WTC11 (cell line): ENCODE measurements at regions not wholly inside any gene's neighbourhood (a gene's known extent, or its start where the extent isn't known, plus 50 kb on each side); places are given as distances from the start of the nearest gene placed in this dataset.

Experiments used
- ATAC-seq: fragments of 200-7000 bp; cut with Tn5 transposase; 2 replicates; pipeline ENCODE4 v1.10.0; 2021; ENCODE audit warnings: mild to moderate bottlenecking, moderate library complexity
- CTCF ChIA-PET: fragments of 300-600 bp; sonication (Branson Sonifier 250); formaldehyde crosslinking; loops from one replicate; lab custom pipeline; 2021; ENCODE audit warnings: antibody characterized with exemption; lab: Charles Lee
- POLR2A ChIA-PET: fragments of 350-600 bp; sonication (Branson Sonifier 250); formaldehyde crosslinking; loops from one replicate; lab custom pipeline; 2021; ENCODE audit warnings: antibody characterized with exemption; lab: Charles Lee
- DNase-seq: peaks from one replicate; pipeline ENCODE4 v3.0.0; 2021; ENCODE audit warnings: low spot score
- H3K27ac Mint-ChIP-seq: 2 replicates; pipeline ENCODE4 v1.8.0; 2021; ENCODE audit warnings: mixed read lengths
- H3K27me3 Mint-ChIP-seq: 2 replicates; pipeline ENCODE4 v1.8.0; 2021; ENCODE audit warnings: low read depth, mild to moderate bottlenecking, moderate library complexity, mixed read lengths
- H3K36me3 Mint-ChIP-seq: 2 replicates; pipeline ENCODE4 v1.8.0; 2021; ENCODE audit warnings: mixed read lengths
- H3K4me1 Mint-ChIP-seq: 2 replicates; pipeline ENCODE4 v1.8.0; 2022; ENCODE audit warnings: mixed read lengths
- H3K4me3 Mint-ChIP-seq: 2 replicates; pipeline ENCODE4 v1.8.0; 2021; ENCODE audit warnings: mild to moderate bottlenecking, moderate library complexity, mixed read lengths
- H3K9me3 Mint-ChIP-seq: 2 replicates; pipeline ENCODE4 v1.8.0; 2021; ENCODE audit warnings: mixed read lengths
- AR ChIP-seq: fragments of 250-450 bp; sonication (Bioruptor Pico); IDR thresholded peaks from 2 replicates; pipeline ENCODE4 v1.9.0; 2021; ENCODE audit warnings: mild to moderate bottlenecking
- ARID4B ChIP-seq: sonication (generic); formaldehyde crosslinking; IDR thresholded peaks from 2 replicates; pipeline ENCODE4 v1.8.0; 2023; ENCODE audit warnings: missing genetic modification reagents, mild to moderate bottlenecking, borderline replicate concordance
- ATF6 ChIP-seq: sonication (generic); formaldehyde crosslinking; IDR thresholded peaks from 2 replicates; pipeline ENCODE4 v1.8.1; 2023; ENCODE audit warnings: mild to moderate bottlenecking, missing genetic modification reagents
- CDX4 ChIP-seq: fragments of 250-450 bp; sonication (Bioruptor Pico); IDR thresholded peaks from 2 replicates; pipeline ENCODE4 v1.9.0; 2021; ENCODE audit warnings: moderate library complexity, mild to moderate bottlenecking, inconsistent platforms, borderline replicate concordance
- IRF2 ChIP-seq: sonication (generic); formaldehyde crosslinking; IDR thresholded peaks from 2 replicates; pipeline ENCODE4 v1.8.0; 2022; ENCODE audit warnings: low read depth, missing genetic modification reagents, borderline replicate concordance
- JUN ChIP-seq: sonication (generic); formaldehyde crosslinking; IDR thresholded peaks from 2 replicates; pipeline ENCODE4 v1.8.0; 2023; ENCODE audit warnings: mild to moderate bottlenecking, missing genetic modification reagents
- NR2C2 ChIP-seq: sonication (generic); formaldehyde crosslinking; IDR thresholded peaks from 2 replicates; pipeline ENCODE4 v1.8.0; 2022; ENCODE audit warnings: mild to moderate bottlenecking, missing genetic modification reagents
- PREB ChIP-seq: sonication (generic); formaldehyde crosslinking; IDR thresholded peaks from 2 replicates; pipeline ENCODE4 v1.8.1; 2022; ENCODE audit warnings: mild to moderate bottlenecking, missing genetic modification reagents, moderate library complexity, borderline replicate concordance
- PRRX2 ChIP-seq: fragments of 250-450 bp; sonication (Bioruptor Pico); IDR thresholded peaks from 2 replicates; pipeline ENCODE4 v1.8.0; 2021; ENCODE audit warnings: mild to moderate bottlenecking
- RORB ChIP-seq: fragments of 250-450 bp; sonication (Bioruptor Pico); IDR thresholded peaks from 2 replicates; pipeline ENCODE4 v1.9.0; 2021; ENCODE audit warnings: mild to moderate bottlenecking
- SOX15 ChIP-seq: fragments of 250-450 bp; sonication (Bioruptor Pico); IDR thresholded peaks from 2 replicates; pipeline ENCODE4 v1.9.0; 2021; ENCODE audit warnings: mild to moderate bottlenecking
- SP1 ChIP-seq: sonication (generic); formaldehyde crosslinking; conservative IDR thresholded peaks from 2 replicates; pipeline ENCODE4 v1.8.1; 2022; ENCODE audit warnings: missing genetic modification reagents
- ZBTB21 ChIP-seq: sonication (generic); formaldehyde crosslinking; IDR thresholded peaks from 2 replicates; pipeline ENCODE4 v1.8.1; 2023; ENCODE audit warnings: mild to moderate bottlenecking, missing genetic modification reagents, borderline replicate concordance
- ZNF138 ChIP-seq: sonication (generic); formaldehyde crosslinking; conservative IDR thresholded peaks from 2 replicates; pipeline ENCODE4 v1.8.1; 2022; ENCODE audit warnings: mild to moderate bottlenecking, moderate library complexity, missing genetic modification reagents
- ZNF396 ChIP-seq: fragments of 250-450 bp; sonication (Bioruptor Pico); IDR thresholded peaks from 2 replicates; pipeline ENCODE4 v1.8.0; 2021; ENCODE audit warnings: mild to moderate bottlenecking, moderate library complexity, borderline replicate concordance
- ZNF512 ChIP-seq: sonication (generic); formaldehyde crosslinking; IDR thresholded peaks from 2 replicates; pipeline ENCODE4 v1.8.1; 2022; ENCODE audit warnings: missing genetic modification reagents, borderline replicate concordance
- ZNF532 ChIP-seq: fragments of 250-450 bp; sonication (Bioruptor Pico); IDR thresholded peaks from 2 replicates; pipeline ENCODE4 v1.9.0; 2021; ENCODE audit warnings: mild to moderate bottlenecking, borderline replicate concordance

GRCh38 chr10:62540389-62540788 lies 166.2 kb downstream of the ZNF365 start (continued):
- TF ChIP-seq PREB (CRISPR knock-in tag) (no peak), IRF2 (CRISPR knock-in tag) (no peak), ZNF512 (no peak), NR2C2 (CRISPR knock-in tag) (no peak), ZNF396 (CRISPR knock-in tag) (no peak), ZBTB21 (CRISPR knock-in tag) (no peak)

- DNase-seq, result no peak
- Mint-ChIP-seq H3K36me3 (no peaks in the 10 kb centered on the region), H3K9me3 (peaks cover 7% of the 10 kb centered on the region), H3K4me1 (no peaks in the 10 kb centered on the region), H3K27me3 (no peaks in the 10 kb centered on the region), H3K4me3 (no peak overlapping the region), H3K27ac (no peak overlapping the region)
- ATAC-seq, result no peak
- ChIA-PET CTCF (no interaction called here), POLR2A (no interaction called here)
- no peak for TF ChIP-seq SP1 (CRISPR knock-in tag)
- TF ChIP-seq RORB (CRISPR knock-in tag), result no peak
- TF ChIP-seq IRF2 (CRISPR knock-in tag), result no peak
- no peak for TF ChIP-seq ARID4B
- no peak for TF ChIP-seq SOX15 (CRISPR knock-in tag)
- TF ChIP-seq ZNF138 (CRISPR knock-in tag), result no peak
- TF ChIP-seq ZNF532, result no peak
- TF ChIP-seq JUN, result no peak
- no peak for TF ChIP-seq ATF6 (CRISPR knock-in tag)
- no peak for TF ChIP-seq CDX4 (CRISPR knock-in tag)
- TF ChIP-seq AR (CRISPR knock-in tag), result no peak
- TF ChIP-seq ZNF396 (CRISPR knock-in tag), result no peak
- no peak for TF ChIP-seq ZNF512
- no peak for TF ChIP-seq PRRX2
Measured at GRCh38 chr10:62541811-62542210, 167.6 kb downstream of the ZNF365 start.
